ENCODE measurements at regions not wholly inside any gene's neighbourhood (a gene's known extent, or its start where the extent isn't known, plus 50 kb on each side); places are given as distances from the start of the nearest gene placed in this dataset.

DNA sequence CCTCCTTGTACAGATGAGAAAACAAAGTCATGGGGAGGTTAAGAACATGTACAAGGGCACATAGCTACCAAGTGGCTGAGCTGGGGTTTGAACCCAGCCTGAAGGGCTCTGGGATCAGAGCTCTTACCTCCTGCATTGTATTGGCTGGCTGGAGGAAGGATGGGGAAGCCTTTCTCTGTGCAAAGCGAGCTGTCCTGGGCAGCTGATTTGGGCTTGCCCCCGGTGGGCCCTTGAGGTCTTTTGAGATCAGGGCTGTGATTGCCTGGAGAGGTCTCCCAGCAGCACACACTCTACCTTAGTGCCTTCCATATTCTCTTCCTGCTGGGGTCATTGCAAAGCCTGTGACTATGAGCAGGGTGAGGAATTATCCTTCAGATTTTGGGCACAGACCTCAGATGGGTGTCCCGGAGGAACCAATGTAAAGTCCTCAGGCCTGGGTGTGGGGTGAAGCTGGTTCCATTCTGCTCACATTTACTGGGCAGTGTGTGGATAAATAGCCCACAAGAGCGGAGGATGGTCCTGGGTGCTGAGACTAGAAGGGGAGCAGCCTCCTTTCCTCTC is 53.3 kb upstream of the EPS8L3 start:
- no peaks in the 10 kb centered on the region for H3K9me2 ChIP-seq (replicated peaks; ENCODE audit: insufficient read depth)
- H3K4me3 ChIP-seq, result no peak overlapping the region
- no peaks in the 10 kb centered on the region for H3K36me3 ChIP-seq (replicated peaks; ENCODE audit: insufficient read depth, low read depth)
- no peak overlapping the region for H3K4me2 ChIP-seq
- no peaks in the 10 kb centered on the region for H4K20me1 ChIP-seq (ENCODE audit: insufficient read depth, poor library complexity, severe bottlenecking)
- 94% methylated on average over 4 of the region's 4 CpGs for WGBS (ENCODE audit: low lambda C conversion rate, missing lambda C conversion rate)
- no peaks in the 10 kb centered on the region for H3K79me2 ChIP-seq
- H3K9me3 ChIP-seq (ENCODE audit: low read depth), result no peaks in the 10 kb centered on the region
- no peaks in the 10 kb centered on the region for H3K27me3 ChIP-seq
- DNase-seq (ENCODE audit: low spot score), result no peak
- no peak overlapping the region for H2AFZ ChIP-seq
- no peak overlapping the region for H3K27ac ChIP-seq
- TF ChIP-seq EZH2phosphoT487 (IDR thresholded peaks at IDR 0.05; ENCODE audit: low read depth, severe bottlenecking, unreplicated experiment) (no peak), EZH2 (IDR thresholded peaks at IDR 0.05; ENCODE audit: borderline replicate concordance) (no peak)
- TF ChIP-seq, protein P1, sequence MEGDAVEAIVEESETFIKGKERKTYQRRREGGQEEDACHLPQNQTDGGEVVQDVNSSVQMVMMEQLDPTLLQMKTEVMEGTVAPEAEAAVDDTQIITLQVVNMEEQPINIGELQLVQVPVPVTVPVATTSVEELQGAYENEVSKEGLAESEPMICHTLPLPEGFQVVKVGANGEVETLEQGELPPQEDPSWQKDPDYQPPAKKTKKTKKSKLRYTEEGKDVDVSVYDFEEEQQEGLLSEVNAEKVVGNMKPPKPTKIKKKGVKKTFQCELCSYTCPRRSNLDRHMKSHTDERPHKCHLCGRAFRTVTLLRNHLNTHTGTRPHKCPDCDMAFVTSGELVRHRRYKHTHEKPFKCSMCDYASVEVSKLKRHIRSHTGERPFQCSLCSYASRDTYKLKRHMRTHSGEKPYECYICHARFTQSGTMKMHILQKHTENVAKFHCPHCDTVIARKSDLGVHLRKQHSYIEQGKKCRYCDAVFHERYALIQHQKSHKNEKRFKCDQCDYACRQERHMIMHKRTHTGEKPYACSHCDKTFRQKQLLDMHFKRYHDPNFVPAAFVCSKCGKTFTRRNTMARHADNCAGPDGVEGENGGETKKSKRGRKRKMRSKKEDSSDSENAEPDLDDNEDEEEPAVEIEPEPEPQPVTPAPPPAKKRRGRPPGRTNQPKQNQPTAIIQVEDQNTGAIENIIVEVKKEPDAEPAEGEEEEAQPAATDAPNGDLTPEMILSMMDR (IDR thresholded peaks at IDR 0.05; ENCODE audit: poor library complexity), result no peak
- no peaks in the 10 kb centered on the region for H3K4me1 ChIP-seq (ENCODE audit: insufficient read depth)

GRCh38 chr1:109816175-109816811 is 52.6 kb upstream of the EPS8L3 start:
- H3K4me2 ChIP-seq, result no peak overlapping the region
- H2AFZ ChIP-seq, result no peak overlapping the region
- WGBS (ENCODE audit: low lambda C conversion rate, missing lambda C conversion rate), result 96% methylated on average over 4 of the region's 4 CpGs
- no peak overlapping the region for H3K4me3 ChIP-seq
- no peaks in the 10 kb centered on the region for H3K27me3 ChIP-seq
- H3K27ac ChIP-seq, result no peak overlapping the region
- TF ChIP-seq, protein P1 (IDR thresholded peaks at IDR 0.05; ENCODE audit: poor library complexity), result no peak
- no peak for TF ChIP-seq EZH2 (IDR thresholded peaks at IDR 0.05; ENCODE audit: borderline replicate concordance)
- TF ChIP-seq EZH2phosphoT487 (IDR thresholded peaks at IDR 0.05; ENCODE audit: low read depth, severe bottlenecking, unreplicated experiment), result no peak
- no peaks in the 10 kb centered on the region for H3K9me3 ChIP-seq (ENCODE audit: low read depth)
- no peaks in the 10 kb centered on the region for H3K79me2 ChIP-seq
- no peaks in the 10 kb centered on the region for H3K9me2 ChIP-seq (replicated peaks; ENCODE audit: insufficient read depth)
- no peaks in the 10 kb centered on the region for H3K4me1 ChIP-seq (ENCODE audit: insufficient read depth)
- DNase-seq (ENCODE audit: low spot score), result no peak
- no peaks in the 10 kb centered on the region for H3K36me3 ChIP-seq (replicated peaks; ENCODE audit: insufficient read depth, low read depth)
- no peaks in the 10 kb centered on the region for H4K20me1 ChIP-seq (ENCODE audit: insufficient read depth, poor library complexity, severe bottlenecking)

GRCh38 chr1:109815809-109816174 is 52.1 kb upstream of the EPS8L3 start:
- Histone ChIP-seq H3K79me2 (no peaks in the 10 kb centered on the region), H3K9me3 (ENCODE audit: low read depth) (no peaks in the 10 kb centered on the region), H2AFZ (no peak overlapping the region), H3K36me3 (replicated peaks; ENCODE audit: insufficient read depth, low read depth) (no peaks in the 10 kb centered on the region), H3K9me2 (replicated peaks; ENCODE audit: insufficient read depth) (no peaks in the 10 kb centered on the region), H4K20me1 (ENCODE audit: insufficient read depth, poor library complexity, severe bottlenecking) (no peaks in the 10 kb centered on the region), H3K4me3 (no peak overlapping the region), H3K27me3 (no peaks in the 10 kb centered on the region), H3K4me2 (no peak overlapping the region), H3K27ac (no peak overlapping the region), H3K4me1 (ENCODE audit: insufficient read depth) (no peaks in the 10 kb centered on the region)
- DNase-seq (ENCODE audit: low spot score), result no peak
- TF ChIP-seq, protein P1 (IDR thresholded peaks at IDR 0.05; ENCODE audit: poor library complexity), result no peak
- TF ChIP-seq EZH2 (IDR thresholded peaks at IDR 0.05; ENCODE audit: borderline replicate concordance) (no peak), EZH2phosphoT487 (IDR thresholded peaks at IDR 0.05; ENCODE audit: low read depth, severe bottlenecking, unreplicated experiment) (no peak)
- 84% methylated on average over 3 of the region's 3 CpGs for WGBS (ENCODE audit: low lambda C conversion rate, missing lambda C conversion rate)
